ENCODE measurements at regions not wholly inside any gene's neighbourhood (a gene's known extent, or its start where the extent isn't known, plus 50 kb on each side); places are given as distances from the start of the nearest gene placed in this dataset.

DNA sequence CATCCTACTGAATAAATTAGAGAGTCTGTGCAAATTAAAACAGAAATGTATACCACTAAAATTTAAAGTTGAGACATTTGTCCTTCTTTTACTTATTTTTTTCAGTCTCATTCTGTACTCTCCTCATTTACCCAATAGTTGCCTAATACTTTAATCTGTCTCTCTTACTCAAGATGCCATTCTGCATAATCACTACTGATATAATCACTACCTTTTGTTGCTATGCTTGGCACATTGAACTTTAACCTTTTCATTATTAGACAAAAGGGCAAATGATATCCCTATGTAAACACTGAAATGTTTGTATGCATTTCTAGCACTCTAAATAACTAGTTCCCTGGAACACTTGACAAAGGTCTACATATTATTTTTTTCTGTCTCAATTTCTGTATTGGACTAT is 1108.3 kb upstream of the FLRT2 start:
- H3K4me2 ChIP-seq (ENCODE audit: low read length), result no peak overlapping the region
- H3K4me3 ChIP-seq (ENCODE audit: low read length), result no peak overlapping the region
- H3K9me2 ChIP-seq (ENCODE audit: insufficient read depth, low read length), result no peaks in the 10 kb centered on the region
- no peaks in the 10 kb centered on the region for H3K9me3 ChIP-seq (ENCODE audit: low read length)
- TF ChIP-seq, protein P1, sequence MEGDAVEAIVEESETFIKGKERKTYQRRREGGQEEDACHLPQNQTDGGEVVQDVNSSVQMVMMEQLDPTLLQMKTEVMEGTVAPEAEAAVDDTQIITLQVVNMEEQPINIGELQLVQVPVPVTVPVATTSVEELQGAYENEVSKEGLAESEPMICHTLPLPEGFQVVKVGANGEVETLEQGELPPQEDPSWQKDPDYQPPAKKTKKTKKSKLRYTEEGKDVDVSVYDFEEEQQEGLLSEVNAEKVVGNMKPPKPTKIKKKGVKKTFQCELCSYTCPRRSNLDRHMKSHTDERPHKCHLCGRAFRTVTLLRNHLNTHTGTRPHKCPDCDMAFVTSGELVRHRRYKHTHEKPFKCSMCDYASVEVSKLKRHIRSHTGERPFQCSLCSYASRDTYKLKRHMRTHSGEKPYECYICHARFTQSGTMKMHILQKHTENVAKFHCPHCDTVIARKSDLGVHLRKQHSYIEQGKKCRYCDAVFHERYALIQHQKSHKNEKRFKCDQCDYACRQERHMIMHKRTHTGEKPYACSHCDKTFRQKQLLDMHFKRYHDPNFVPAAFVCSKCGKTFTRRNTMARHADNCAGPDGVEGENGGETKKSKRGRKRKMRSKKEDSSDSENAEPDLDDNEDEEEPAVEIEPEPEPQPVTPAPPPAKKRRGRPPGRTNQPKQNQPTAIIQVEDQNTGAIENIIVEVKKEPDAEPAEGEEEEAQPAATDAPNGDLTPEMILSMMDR (IDR thresholded peaks at IDR 0.05; ENCODE audit: poor library complexity, severe bottlenecking), result no peak
- TF ChIP-seq EP300 (conservative IDR thresholded peaks at IDR 0.05; ENCODE audit: poor library complexity, severe bottlenecking) (no peak), RAD21 (conservative IDR thresholded peaks at IDR 0.05) (no peak), EZH2 (IDR thresholded peaks at IDR 0.05; ENCODE audit: borderline replicate concordance, insufficient read depth, low read length, poor library complexity, severe bottlenecking) (no peak), SMC3 (conservative IDR thresholded peaks at IDR 0.05; ENCODE audit: poor library complexity) (no peak), MXI1 (conservative IDR thresholded peaks at IDR 0.05; ENCODE audit: poor library complexity, severe bottlenecking) (no peak), POLR2AphosphoS5 (IDR thresholded peaks at IDR 0.05) (no peak), TAF1 (IDR thresholded peaks at IDR 0.05; ENCODE audit: low read depth) (no peak)
- TF ChIP-seq, protein P2, sequence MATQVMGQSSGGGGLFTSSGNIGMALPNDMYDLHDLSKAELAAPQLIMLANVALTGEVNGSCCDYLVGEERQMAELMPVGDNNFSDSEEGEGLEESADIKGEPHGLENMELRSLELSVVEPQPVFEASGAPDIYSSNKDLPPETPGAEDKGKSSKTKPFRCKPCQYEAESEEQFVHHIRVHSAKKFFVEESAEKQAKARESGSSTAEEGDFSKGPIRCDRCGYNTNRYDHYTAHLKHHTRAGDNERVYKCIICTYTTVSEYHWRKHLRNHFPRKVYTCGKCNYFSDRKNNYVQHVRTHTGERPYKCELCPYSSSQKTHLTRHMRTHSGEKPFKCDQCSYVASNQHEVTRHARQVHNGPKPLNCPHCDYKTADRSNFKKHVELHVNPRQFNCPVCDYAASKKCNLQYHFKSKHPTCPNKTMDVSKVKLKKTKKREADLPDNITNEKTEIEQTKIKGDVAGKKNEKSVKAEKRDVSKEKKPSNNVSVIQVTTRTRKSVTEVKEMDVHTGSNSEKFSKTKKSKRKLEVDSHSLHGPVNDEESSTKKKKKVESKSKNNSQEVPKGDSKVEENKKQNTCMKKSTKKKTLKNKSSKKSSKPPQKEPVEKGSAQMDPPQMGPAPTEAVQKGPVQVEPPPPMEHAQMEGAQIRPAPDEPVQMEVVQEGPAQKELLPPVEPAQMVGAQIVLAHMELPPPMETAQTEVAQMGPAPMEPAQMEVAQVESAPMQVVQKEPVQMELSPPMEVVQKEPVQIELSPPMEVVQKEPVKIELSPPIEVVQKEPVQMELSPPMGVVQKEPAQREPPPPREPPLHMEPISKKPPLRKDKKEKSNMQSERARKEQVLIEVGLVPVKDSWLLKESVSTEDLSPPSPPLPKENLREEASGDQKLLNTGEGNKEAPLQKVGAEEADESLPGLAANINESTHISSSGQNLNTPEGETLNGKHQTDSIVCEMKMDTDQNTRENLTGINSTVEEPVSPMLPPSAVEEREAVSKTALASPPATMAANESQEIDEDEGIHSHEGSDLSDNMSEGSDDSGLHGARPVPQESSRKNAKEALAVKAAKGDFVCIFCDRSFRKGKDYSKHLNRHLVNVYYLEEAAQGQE (IDR thresholded peaks at IDR 0.05; ENCODE audit: borderline replicate concordance), result no peak
- no peak overlapping the region for H2AFZ ChIP-seq (ENCODE audit: low read depth, low read length)
- no peaks in the 10 kb centered on the region for H3K79me2 ChIP-seq (replicated peaks; ENCODE audit: insufficient read depth, low read length)
- no peak overlapping the region for H3K27ac ChIP-seq (ENCODE audit: low read length)
- no peaks in the 10 kb centered on the region for H3K36me3 ChIP-seq (ENCODE audit: insufficient read depth, low read length)
- H3K27me3 ChIP-seq (ENCODE audit: insufficient read depth, low read depth, low read length), result no peaks in the 10 kb centered on the region
- no peaks in the 10 kb centered on the region for H4K20me1 ChIP-seq (ENCODE audit: insufficient read depth)
- no peak overlapping the region for H3K9ac ChIP-seq (ENCODE audit: low read length)
- no peaks in the 10 kb centered on the region for H3F3A ChIP-seq (ENCODE audit: insufficient read depth, low read length, poor library complexity, severe bottlenecking)

DNA sequence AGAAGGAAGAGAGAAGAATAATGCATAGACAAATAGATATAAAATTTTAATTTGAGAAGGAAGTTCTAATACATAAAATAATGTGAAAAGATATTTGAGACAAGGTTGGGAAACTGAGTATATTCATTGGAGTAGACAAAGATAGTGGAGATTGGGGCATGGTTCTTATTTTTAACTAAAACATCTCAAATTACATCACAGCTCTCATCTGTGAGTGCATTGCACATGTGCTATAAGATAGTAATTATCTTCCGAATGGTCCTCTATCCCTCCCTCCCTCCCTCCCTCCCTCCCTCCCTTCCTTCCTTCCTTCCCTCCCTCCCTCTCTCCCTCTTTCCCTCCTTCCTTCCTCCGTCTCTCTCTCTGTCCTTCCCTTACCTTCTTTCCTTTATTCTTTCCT is 1104.0 kb upstream of the FLRT2 start:
- H3K4me2 ChIP-seq (ENCODE audit: low read length), result no peak overlapping the region
- TF ChIP-seq EZH2 (IDR thresholded peaks at IDR 0.05; ENCODE audit: borderline replicate concordance, insufficient read depth, low read length, poor library complexity, severe bottlenecking) (no peak), SMC3 (conservative IDR thresholded peaks at IDR 0.05; ENCODE audit: poor library complexity) (no peak), POLR2AphosphoS5 (IDR thresholded peaks at IDR 0.05) (no peak), RAD21 (conservative IDR thresholded peaks at IDR 0.05) (no peak), MXI1 (conservative IDR thresholded peaks at IDR 0.05; ENCODE audit: poor library complexity, severe bottlenecking) (no peak), TAF1 (IDR thresholded peaks at IDR 0.05; ENCODE audit: low read depth) (no peak), EP300 (conservative IDR thresholded peaks at IDR 0.05; ENCODE audit: poor library complexity, severe bottlenecking) (no peak)
- TF ChIP-seq, protein P2 (IDR thresholded peaks at IDR 0.05; ENCODE audit: borderline replicate concordance), result no peak
- TF ChIP-seq, protein P1 (IDR thresholded peaks at IDR 0.05; ENCODE audit: poor library complexity, severe bottlenecking), result no peak
- H3K79me2 ChIP-seq (replicated peaks; ENCODE audit: insufficient read depth, low read length), result no peaks in the 10 kb centered on the region

More for the DNA sequence above, 1104.0 kb upstream of the FLRT2 start:
- Histone ChIP-seq H3K9me3 (ENCODE audit: low read length) (no peaks in the 10 kb centered on the region), H4K20me1 (ENCODE audit: insufficient read depth) (no peaks in the 10 kb centered on the region), H2AFZ (ENCODE audit: low read depth, low read length) (no peak overlapping the region), H3K27me3 (ENCODE audit: insufficient read depth, low read depth, low read length) (no peaks in the 10 kb centered on the region), H3F3A (ENCODE audit: insufficient read depth, low read length, poor library complexity, severe bottlenecking) (no peaks in the 10 kb centered on the region), H3K36me3 (ENCODE audit: insufficient read depth, low read length) (no peaks in the 10 kb centered on the region), H3K9me2 (ENCODE audit: insufficient read depth, low read length) (no peaks in the 10 kb centered on the region), H3K4me3 (ENCODE audit: low read length) (no peak overlapping the region), H3K9ac (ENCODE audit: low read length) (no peak overlapping the region), H3K27ac (ENCODE audit: low read length) (no peak overlapping the region)
